HPDE6-E6E7 (cell line): ENCODE measurements at regions not wholly inside any gene's neighbourhood (a gene's known extent, or its start where the extent isn't known, plus 50 kb on each side); places are given as distances from the start of the nearest gene placed in this dataset.
"Not testable (repeated sequence)": the region's sequence is repeated elsewhere in the genome, so short reads cannot be mapped to it uniquely, and the experiment has no call there.

Experiments used
- DNase-seq: peaks from one replicate; pipeline ENCODE4 v3.0.0; 2011; ENCODE audit warnings: missing footprints; ENCODE audit errors: extremely low spot score

GRCh38 chr6:145532361-145532760, 203.0 kb downstream of the EPM2A start:
- no peak for DNase-seq

DNA sequence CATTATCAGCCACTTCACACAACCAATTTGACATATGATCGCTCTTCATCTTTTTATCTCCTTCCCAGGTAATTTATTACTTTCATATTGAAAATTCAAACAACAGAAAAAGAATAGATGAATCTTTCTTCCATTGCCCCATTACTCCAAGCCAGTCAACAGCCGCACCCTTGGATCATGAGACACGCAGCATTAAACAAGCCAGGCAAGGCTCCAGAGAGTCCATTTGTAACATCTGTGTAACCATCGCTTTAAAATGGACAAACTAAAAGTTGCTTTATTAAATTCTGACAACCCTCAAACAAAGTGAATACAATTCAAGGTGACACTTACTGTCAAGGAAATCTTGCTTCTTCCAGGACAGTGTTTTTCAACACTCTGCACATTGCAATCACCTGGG, 200.3 kb downstream of the EPM2A start:
- no peak for DNase-seq

- DNase-seq, result no peak
Observed at GRCh38 chr6:145538989-145539388, 196.3 kb downstream of the EPM2A start.

GRCh38 chr6:145539831-145540230, 195.5 kb downstream of the EPM2A start:
- DNase-seq, result peak; percentile 31

GRCh38 chr6:145540741-145541140, 194.6 kb downstream of the EPM2A start:
- DNase-seq, result no peak

DNA sequence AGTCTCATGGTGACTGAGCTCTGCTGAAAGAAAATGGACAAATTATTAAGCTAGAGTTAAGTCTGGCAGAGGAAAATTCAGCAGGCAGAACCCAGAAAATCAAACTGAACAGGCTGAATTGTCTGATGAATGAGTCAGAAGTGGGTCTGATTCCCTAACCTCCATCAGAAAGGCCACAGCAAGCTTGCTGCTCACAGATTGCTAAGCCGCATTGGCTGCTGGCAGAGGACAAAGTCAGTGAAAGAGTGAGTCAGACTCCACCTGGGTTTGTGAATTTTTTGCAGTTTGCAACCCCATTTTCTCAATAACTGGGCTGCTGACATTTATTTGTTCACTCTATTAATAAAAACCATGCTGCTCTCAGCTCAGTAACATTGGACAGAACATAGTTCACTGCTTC, 191.3 kb downstream of the EPM2A start:
- peak; percentile 82 for DNase-seq

DNA sequence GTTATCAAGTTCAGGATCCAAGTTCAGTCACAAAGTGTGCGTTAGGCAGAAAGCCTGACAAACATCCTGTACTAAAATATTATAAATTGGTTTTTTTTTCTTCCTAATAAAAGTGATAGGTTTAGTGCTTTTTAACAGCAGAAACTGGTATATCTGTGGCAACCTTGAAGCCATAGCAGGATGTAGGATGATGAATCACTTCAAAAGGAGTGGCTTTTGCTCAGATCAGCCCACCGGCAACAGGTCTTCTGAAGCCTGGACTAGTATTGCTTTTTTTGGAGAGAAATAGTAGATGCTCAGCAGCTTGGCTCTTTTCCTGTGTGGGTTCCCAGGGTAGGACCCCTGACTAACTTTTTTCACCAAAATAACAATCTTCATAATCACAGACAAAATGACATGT, 190.8 kb downstream of the EPM2A start:
- peak; percentile 25 for DNase-seq

GRCh38 chr6:145546265-145546664, 189.1 kb downstream of the EPM2A start:
- no peak for DNase-seq

DNA sequence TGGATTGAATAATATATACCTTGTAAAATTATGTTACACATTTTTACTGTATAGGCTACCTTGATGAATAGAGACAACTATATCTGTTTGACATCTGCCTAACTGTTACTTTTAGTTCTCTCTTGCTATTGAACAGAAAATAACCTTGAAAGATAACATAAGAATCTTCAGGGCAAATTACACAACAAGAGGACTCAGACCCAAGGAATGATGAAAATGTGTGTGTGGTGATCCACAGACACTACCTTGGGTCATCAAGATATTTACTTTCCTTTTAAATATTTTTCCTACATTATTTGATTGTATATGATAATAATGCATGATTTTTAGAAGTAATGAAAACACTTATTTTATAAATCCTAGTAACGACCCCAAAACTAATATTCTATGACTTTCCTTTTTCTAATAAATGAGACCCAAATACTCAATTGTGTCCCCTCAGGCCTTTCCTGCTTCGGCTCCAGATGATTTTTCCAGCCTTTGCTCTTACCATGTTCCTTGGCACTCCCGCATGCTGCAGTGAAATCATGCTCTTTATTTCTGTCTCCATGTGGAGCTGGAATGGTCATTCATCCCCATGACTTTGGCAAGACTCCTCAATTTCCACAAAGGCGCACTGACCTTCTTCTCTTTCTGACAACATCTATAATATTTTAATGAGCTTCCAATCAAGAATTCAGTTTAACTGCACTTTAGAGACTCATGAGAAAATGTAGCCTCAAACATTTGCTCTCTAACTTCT, 187.6 kb downstream of the EPM2A start:
- no peak for DNase-seq

- no peak for DNase-seq
Observed at GRCh38 chr6:145548933-145549648, 186.2 kb downstream of the EPM2A start.

- DNase-seq, result no peak
Observed at GRCh38 chr6:145551164-145551563, 184.2 kb downstream of the EPM2A start.

GRCh38 chr6:145555084-145555483, 180.2 kb downstream of the EPM2A start:
- no peak for DNase-seq

DNA sequence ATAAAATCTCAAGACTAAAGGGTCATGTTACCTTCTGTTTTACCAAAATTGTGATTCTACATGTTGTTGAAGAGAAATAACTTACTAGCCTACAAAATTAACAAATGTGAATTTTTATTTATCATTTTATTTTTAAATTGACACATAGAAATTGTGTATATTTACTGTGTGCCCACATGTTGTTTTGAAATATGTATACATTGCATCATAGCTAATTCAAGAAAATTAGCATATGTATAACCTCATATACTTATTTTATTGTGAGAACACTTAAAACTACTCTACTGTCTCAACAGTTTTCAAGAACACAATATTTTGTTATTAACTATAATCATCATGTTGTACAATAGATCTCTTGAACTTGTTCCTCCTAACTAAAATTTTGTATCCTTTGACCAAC, 177.8 kb downstream of the EPM2A start:
- DNase-seq, result no peak

- DNase-seq, result no peak
Observed at GRCh38 chr6:145559836-145560235, 175.5 kb downstream of the EPM2A start.

GRCh38 chr6:145561095-145562072, 173.9 kb downstream of the EPM2A start:
- no peak for DNase-seq

GRCh38 chr6:145562771-145563615, 172.3 kb downstream of the EPM2A start:
- no peak for DNase-seq

DNA sequence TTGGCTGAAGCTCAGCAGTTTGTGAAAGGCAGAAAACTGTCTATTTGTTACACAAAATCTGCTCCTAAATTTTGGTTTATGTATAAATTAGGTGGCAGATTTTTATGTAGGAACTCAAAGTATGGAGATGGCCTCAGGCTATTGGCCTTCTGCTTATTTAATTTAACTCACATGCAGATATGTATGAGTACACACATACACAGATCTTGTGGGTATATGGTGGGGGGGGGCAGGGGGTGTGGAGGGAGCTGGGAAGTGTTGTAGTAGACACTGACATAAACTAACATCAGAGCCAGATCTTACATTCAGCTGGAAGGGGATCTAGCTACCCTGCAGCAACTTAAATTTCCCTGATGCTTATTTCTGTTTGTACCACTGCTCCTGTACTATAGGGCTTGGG, 170.8 kb downstream of the EPM2A start:
- no peak for DNase-seq

DNA sequence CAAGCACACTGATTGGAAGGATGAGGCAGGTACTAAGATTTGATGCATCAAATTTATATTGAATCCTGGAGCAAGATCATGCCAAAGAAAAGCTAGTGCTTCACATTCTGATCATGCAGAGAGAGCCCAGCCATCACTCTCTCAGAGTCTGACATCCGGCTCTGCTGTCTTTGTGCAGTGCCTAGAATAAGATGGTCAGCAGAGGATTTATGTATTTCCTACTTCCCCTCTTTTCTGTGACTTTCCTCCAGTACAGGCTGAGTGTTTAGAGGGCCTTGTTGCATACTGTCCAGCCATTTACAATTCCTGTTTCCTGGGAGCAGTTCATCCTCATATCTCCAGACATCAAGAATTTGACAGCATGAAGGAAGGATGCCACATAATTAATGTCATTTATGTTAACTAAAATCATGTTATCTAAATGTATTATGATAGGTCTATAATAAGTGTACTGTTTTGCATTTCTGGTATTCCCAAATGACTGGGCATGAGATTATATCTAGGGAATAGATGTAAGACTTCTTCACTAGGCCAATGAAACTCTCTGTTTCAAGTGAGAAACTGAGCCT, 167.6 kb downstream of the EPM2A start:
- no peak for DNase-seq

- no peak for DNase-seq
Observed at GRCh38 chr6:145569140-145569539, 166.2 kb downstream of the EPM2A start.

DNA sequence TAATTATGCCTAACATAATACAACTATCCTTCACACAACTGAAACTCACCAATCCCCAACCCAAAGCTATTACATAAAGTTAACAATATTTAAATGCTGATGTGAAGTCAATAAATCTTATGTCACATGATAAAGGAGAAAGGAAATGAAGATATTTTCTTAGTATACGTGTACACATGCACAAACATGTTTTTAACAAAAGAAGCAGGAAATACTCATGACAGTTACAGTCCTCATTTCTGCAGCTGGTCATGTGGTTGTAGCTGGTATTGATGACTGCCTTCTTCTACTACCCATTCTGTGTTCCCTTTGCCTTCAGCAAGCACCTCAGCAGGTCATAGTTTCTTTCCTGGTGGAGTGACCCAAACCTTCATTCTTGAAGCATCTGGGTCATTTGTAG, 165.0 kb downstream of the EPM2A start:
- not testable (repeated sequence) for DNase-seq

DNA sequence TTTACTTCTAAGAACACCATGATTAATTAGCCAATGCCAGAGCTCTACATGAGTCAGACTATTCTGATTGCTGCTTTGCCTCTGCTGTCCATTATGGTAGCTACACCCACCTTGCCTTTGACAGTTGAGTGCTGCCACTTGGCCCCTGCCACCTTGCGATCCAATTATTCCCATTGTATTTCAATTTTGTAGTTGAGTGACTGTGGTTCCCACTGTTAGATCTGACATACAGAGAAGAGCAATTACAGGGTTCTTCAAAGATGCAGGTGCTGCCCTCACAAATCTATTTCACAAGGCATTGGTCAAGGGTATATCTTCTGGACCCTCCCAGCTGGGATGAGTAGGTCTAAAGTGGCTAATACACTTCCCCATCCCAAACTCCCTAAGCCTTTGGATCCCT, 161.1 kb downstream of the EPM2A start:
- not testable (repeated sequence) for DNase-seq
